AG09319 (cell line): ENCODE measurements at regions not wholly inside any gene's neighbourhood (a gene's known extent, or its start where the extent isn't known, plus 50 kb on each side); places are given as distances from the start of the nearest gene placed in this dataset.

Experiments used
- DNase-seq: peaks from one replicate; pipeline ENCODE4 v3.0.0-alpha.2; 2010; ENCODE audit warnings: low read depth; ENCODE audit errors: extremely low read depth
- TF ChIP-seq, protein P1 (sequence below): IDR thresholded peaks from 2 replicates; pipeline ENCODE4 v1.5.1; 2011; ENCODE audit warnings: low read depth, mild to moderate bottlenecking, inconsistent platforms, low read length, moderate library complexity

DNA sequence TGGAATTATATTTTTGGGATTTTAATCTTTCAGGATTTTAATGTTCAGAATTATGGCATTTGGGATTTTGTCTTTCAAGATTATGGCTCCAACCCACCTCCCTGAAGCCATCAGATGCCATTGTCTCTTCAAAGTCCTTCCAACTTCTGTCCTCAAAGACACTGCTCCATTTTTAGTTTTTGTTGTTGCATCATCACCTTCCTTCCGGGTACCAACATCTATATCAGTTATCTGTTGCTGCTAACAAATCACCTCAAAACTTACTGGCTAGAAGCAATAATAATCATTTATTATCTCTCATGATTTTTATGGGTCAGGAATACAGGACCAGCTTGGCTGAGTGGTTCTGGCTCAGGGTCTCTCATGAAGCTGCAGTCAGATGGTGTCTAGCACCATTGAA, 138.8 kb upstream of the ZBED5 start:
- DNase-seq: no peak
- TF ChIP-seq, protein P1, sequence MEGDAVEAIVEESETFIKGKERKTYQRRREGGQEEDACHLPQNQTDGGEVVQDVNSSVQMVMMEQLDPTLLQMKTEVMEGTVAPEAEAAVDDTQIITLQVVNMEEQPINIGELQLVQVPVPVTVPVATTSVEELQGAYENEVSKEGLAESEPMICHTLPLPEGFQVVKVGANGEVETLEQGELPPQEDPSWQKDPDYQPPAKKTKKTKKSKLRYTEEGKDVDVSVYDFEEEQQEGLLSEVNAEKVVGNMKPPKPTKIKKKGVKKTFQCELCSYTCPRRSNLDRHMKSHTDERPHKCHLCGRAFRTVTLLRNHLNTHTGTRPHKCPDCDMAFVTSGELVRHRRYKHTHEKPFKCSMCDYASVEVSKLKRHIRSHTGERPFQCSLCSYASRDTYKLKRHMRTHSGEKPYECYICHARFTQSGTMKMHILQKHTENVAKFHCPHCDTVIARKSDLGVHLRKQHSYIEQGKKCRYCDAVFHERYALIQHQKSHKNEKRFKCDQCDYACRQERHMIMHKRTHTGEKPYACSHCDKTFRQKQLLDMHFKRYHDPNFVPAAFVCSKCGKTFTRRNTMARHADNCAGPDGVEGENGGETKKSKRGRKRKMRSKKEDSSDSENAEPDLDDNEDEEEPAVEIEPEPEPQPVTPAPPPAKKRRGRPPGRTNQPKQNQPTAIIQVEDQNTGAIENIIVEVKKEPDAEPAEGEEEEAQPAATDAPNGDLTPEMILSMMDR: no peak

DNA sequence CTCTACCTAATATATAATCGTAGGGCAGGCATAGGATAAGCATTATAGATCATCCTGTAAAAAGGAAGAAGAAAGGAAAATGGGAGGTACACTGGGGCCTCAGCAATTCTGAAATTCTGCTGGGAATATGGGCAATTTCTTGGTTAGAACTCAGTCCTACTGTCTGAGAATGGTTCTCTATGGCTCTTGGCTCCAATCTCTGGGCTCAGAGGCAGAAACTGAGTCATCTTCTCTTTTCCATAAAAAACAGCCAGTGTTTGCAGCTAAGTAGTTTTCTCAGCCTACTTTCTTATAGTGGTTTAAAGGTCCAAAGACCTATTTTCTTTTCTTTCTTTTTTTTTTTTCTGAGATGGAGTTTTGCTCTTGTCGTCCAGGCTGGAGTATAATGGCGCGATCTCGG, 135.8 kb upstream of the ZBED5 start:
- DNase-seq: no peak
- TF ChIP-seq, protein P1: no peak

DNA sequence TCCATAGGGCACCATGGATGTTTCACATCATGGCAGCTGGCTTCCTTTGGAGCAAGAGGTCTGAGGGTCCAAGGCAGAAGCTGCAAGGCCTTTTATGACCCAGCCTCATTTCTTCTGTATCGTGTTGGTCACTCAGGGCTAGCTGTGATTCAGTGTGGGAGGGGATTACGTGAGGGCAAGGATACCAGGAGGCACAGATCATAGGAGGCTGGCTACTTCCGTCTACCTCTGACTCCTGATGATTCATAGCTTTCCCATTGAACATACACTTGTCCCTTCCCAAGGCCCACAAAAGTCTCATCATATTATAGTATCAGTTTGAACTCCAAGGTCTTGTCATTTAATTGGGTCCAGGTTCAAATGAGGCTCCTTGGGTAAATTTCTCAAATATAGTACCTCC, 135.3 kb upstream of the ZBED5 start:
- TF ChIP-seq, protein P1: no peak
- DNase-seq: no peak

DNA sequence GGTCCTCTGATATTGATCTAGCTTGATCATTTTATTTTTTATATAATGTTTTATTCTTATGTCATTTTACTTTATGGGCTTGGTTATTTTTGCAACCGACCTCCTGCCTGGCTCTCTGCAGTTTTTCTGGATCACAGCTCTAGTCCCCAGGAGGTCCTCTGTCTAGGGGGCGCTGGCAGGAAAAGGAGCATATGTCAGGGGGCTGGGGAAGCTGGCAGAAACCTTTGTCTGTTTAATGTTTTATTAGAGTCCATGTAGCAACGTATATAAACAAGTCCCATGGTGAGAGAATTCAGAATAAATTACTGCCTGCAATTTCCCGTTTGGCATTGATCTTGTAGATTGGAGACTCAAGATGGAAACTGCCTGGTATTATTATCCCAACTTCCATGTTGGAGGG, 133.5 kb upstream of the ZBED5 start:
- TF ChIP-seq, protein P1: no peak
- no peak for DNase-seq

DNA sequence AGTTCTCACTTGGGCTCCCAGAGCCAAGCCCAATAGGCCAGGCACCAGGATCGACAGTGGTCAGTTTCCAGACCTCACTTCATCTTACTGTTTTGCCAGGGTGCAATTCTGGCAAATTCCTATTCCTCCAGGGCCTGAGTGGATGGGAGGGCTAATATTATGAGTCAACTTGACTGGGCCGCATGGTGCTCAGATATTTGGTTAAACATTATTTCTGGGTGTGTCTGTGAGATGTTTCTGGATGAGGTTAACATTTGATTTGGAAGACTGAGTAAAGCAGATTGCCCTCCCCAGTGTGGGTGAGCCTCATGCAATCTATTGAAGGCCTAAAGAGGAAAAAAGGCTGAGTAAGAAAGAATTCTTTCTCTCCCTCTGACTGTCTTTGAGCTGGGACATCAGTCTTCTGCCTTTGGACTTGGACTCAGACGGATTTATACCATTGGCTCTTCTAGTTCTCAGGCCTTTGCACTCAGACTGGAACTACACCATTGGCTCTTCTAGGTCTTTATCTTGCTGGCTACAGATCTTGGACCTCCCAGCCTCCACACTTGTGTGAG, 132.9 kb upstream of the ZBED5 start:
- TF ChIP-seq, protein P1: no peak
- no peak for DNase-seq

DNA sequence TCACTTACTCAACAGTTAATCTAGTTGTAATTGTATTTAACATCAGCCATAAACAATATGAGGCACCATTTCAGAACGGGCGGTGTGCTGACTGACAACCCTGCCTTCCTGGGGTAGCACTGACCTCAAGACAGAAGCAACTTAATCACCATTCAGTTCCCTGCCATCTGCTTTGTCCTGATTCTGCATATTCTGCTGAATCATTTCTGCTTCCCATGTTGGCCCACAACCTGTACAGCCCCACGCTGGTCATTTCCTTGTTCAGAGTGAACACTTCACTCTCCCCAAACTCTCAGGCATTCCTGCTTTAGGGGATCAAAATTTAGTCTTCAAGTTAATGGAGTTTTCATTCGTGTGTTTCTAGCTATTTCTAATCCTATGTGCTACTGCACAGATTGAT, 132.3 kb upstream of the ZBED5 start:
- no peak for DNase-seq

DNA sequence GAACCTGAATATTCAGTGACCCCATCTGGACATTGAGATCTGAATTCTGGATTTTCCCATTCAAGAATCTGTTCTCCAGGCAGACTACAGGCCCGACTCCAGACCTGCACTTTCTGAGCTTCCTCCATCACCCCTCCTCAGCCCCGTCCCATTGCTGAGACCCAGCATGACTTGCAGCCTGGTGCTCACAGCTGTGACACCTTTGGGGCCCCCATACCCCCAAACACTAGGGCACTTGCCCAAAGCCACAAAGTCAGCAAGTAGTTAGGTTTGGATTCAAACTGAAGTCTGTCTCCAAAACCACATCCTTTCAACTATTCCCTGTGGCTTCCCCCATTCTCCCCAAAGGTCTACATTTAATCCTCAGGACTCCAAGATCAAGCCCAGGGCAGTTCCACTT, 128.2 kb upstream of the ZBED5 start:
- TF ChIP-seq, protein P1: no peak
- no peak for DNase-seq

More for the DNA sequence above, 132.3 kb upstream of the ZBED5 start:
- TF ChIP-seq, protein P1: no peak
